Gastrocnemius medialis (tissue), 4 donors: ENCODE measurements at regions not wholly inside any gene's neighbourhood (a gene's known extent, or its start where the extent isn't known, plus 50 kb on each side); places are given as distances from the start of the nearest gene placed in this dataset.

ENCODE experiments used
- CTCF ChIP-seq, 5 experiments: fragments of 450-650 bp in 3 of 5; fragments of 200-600 bp in 2 of 5; sonication (generic) in 2 of 5; IDR thresholded peaks in 4 of 5; conservative IDR thresholded peaks in 1 of 5; 1 replicate in 4 of 5; 2 replicates in 1 of 5; pipeline ENCODE4 v1.5.1; 2016 to 2019; ENCODE audit warnings: antibody characterized with exemption in 5 of 5, mild to moderate bottlenecking in 3 of 5, moderate library complexity in 3 of 5
- POLR2A ChIP-seq, 2 donors: fragments of 450-650 bp; IDR thresholded peaks; one replicate each; pipeline ENCODE4 v1.6.1; 2017; ENCODE audit warnings: antibody characterized with exemption in 2 of 2, mild to moderate bottlenecking in 2 of 2, moderate library complexity in 2 of 2

DNA sequence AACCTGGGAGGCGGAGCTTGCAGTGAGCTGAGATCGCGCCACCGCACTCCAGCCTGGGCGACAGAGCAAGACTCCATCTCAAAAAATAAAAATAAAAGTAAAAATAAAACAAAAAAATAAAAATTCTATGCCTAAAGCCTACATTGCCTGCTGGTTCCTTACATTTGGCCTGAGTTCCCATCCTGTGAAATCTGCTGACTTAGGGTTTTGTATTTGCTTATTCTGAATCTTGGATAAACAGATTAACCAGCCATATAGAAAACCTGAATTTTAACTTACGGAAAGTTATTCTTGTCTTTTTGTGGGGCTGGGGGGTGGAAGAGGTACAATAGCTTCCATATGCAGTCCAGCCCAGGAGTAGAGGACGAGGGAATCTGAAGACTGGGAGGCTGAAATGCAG lies 73.7 kb upstream of the UMPS start:
- TF ChIP-seq CTCF (IDR thresholded peaks at IDR 0.05 in 4 of 5, conservative IDR thresholded peaks at IDR 0.05 in 1 of 5) (no peak), POLR2A (IDR thresholded peaks at IDR 0.05) (no peak)
